Stomach (tissue), 4 donors: ENCODE measurements at regions not wholly inside any gene's neighbourhood (a gene's known extent, or its start where the extent isn't known, plus 50 kb on each side); places are given as distances from the start of the nearest gene placed in this dataset.

ENCODE experiments used
- EP300 ChIP-seq: sonication (generic); formaldehyde crosslinking; IDR thresholded peaks from one replicate; pipeline ENCODE4 v1.6.1; 2017; ENCODE audit warnings: antibody characterized with exemption
- POLR2A ChIP-seq, 4 donors: fragments of 450-650 bp; IDR thresholded peaks; one replicate each; pipeline ENCODE4 v1.6.1; 2016; ENCODE audit warnings: antibody characterized with exemption in 4 of 4, control low read depth in 2 of 4, mild to moderate bottlenecking in 1 of 4, moderate library complexity in 1 of 4
- TF ChIP-seq, protein P1 (sequence below), 7 experiments: fragments of 450-650 bp in 4 of 7; fragments of 200-600 bp in 3 of 7; sonication (generic) in 3 of 7; IDR thresholded peaks; one replicate each; pipeline ENCODE4 v1.5.1; 2016 to 2019; ENCODE audit warnings: antibody characterized with exemption in 7 of 7, control low read depth in 2 of 7, mild to moderate bottlenecking in 1 of 7

- TF ChIP-seq, protein P1, sequence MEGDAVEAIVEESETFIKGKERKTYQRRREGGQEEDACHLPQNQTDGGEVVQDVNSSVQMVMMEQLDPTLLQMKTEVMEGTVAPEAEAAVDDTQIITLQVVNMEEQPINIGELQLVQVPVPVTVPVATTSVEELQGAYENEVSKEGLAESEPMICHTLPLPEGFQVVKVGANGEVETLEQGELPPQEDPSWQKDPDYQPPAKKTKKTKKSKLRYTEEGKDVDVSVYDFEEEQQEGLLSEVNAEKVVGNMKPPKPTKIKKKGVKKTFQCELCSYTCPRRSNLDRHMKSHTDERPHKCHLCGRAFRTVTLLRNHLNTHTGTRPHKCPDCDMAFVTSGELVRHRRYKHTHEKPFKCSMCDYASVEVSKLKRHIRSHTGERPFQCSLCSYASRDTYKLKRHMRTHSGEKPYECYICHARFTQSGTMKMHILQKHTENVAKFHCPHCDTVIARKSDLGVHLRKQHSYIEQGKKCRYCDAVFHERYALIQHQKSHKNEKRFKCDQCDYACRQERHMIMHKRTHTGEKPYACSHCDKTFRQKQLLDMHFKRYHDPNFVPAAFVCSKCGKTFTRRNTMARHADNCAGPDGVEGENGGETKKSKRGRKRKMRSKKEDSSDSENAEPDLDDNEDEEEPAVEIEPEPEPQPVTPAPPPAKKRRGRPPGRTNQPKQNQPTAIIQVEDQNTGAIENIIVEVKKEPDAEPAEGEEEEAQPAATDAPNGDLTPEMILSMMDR (IDR thresholded peaks at IDR 0.05), result no peak
- TF ChIP-seq POLR2A (IDR thresholded peaks at IDR 0.05), result no peak
- no peak for TF ChIP-seq EP300
These were observed 87.7 kb upstream of the SPIN1 start for GRCh38 chr9:88300556-88300955.
